Psoas muscle (tissue), 7 donors: ENCODE measurements at regions not wholly inside any gene's neighbourhood (a gene's known extent, or its start where the extent isn't known, plus 50 kb on each side); places are given as distances from the start of the nearest gene placed in this dataset.

Source experiments
- ATAC-seq, 4 donors: fragments of 200-7000 bp; cut with Tn5 transposase; one replicate each; pipeline ENCODE4 v1.9.1; 2020; ENCODE audit warnings: moderate library complexity in 3 of 4, mild to moderate bottlenecking in 2 of 4
- DNase-seq, 2 donors: peaks; one replicate each; pipeline ENCODE4 v3.0.0-alpha.2; 2020
- H3K27ac ChIP-seq: fragments of 200-600 bp; one replicate; pipeline ENCODE4 v1.8.0; 2022
- H3K27me3 ChIP-seq, 3 donors: fragments of 200-600 bp in 1 of 3; one replicate each; pipeline versions ENCODE4 v1.6.1 to v1.8.0; 2013 to 2022; ENCODE audit warnings: low read length in 2 of 3, mild to moderate bottlenecking in 2 of 3, moderate library complexity in 1 of 3; ENCODE audit not compliant: insufficient read depth in 3 of 3
- H3K36me3 ChIP-seq, 2 donors: fragments of 200-600 bp in 1 of 2; one replicate each; pipeline versions ENCODE4 v1.6.1 to v1.8.0; 2013 to 2022; ENCODE audit warnings: low read depth in 1 of 2, mild to moderate bottlenecking in 1 of 2, moderate library complexity in 1 of 2; ENCODE audit not compliant: insufficient read depth in 1 of 2
- H3K4me1 ChIP-seq: fragments of 200-600 bp; one replicate; pipeline ENCODE4 v1.8.0; 2022
- H3K4me3 ChIP-seq: fragments of 200-600 bp; one replicate; pipeline ENCODE4 v1.8.0; 2022; ENCODE audit warnings: mild to moderate bottlenecking
- H3K9me3 ChIP-seq: fragments of 200-600 bp; one replicate; pipeline ENCODE4 v1.8.0; 2022
- WGBS, 3 donors: extraction: QIAGEN DNeasy Blood & Tissue Kit; methylation state at CpG; one replicate each; pipeline versions ENCODE4 v1.1.6 to v1.1.7; 2013; 5-methylcytosine and 5-hydroxymethylcytosine counted together
- intact Hi-C, 2 donors: fragments of 100-400 bp; cut with DNase I; formaldehyde crosslinking; loops; one replicate each; pipeline versions ENCODE4 v1.11.0 to v1.14.2; 2022
- TF ChIP-seq, protein P1 (sequence below): fragments of 200-600 bp; IDR thresholded peaks from one replicate; pipeline ENCODE4 v1.8.0; 2022; ENCODE audit warnings: antibody characterized with exemption
- donor health status: healthy with polysubstance abuse.
- donor health status: DM: no; HTN: no; CAD: no; lungs with moderate emphysema.
- donor health status: Bipolar disorder and iron deficiency.
- donor health status: healthy.
- donor health status: DM: yes; HTN: yes; CAD: no.
- donor health status: DM: no; HTN: no; CAD: no.
- donor health status: DM: yes; HTN: yes; CAD: no.

DNA sequence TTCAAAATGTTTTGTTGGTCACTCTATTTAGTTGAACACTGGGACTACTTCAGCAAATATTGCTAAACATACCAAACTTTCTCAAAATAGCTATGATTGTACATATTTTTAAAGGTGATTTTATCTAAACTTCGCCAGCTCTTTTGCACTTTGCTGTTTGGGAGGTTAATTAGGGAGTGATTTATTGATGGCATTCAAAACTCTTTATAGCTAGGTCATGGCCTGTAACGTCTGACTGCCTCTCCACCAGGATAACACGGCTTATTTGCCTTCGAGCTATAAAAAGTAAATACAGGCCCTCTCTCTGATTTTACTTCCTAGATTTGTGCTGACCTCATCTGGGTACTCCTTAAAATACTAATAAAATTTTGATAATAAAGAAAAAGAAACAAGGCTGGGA is 931.9 kb downstream of the DCDC2C start:
- Histone ChIP-seq H3K4me1 (no peaks in the 10 kb centered on the region), H3K4me3 (no peak overlapping the region), H3K27me3 (no peaks in the 10 kb centered on the region), H3K9me3 (no peaks in the 10 kb centered on the region), H3K36me3 (no peaks in the 10 kb centered on the region), H3K27ac (no peak overlapping the region)
- DNase-seq (no peak), ATAC-seq (no peak)
- TF ChIP-seq, protein P1, sequence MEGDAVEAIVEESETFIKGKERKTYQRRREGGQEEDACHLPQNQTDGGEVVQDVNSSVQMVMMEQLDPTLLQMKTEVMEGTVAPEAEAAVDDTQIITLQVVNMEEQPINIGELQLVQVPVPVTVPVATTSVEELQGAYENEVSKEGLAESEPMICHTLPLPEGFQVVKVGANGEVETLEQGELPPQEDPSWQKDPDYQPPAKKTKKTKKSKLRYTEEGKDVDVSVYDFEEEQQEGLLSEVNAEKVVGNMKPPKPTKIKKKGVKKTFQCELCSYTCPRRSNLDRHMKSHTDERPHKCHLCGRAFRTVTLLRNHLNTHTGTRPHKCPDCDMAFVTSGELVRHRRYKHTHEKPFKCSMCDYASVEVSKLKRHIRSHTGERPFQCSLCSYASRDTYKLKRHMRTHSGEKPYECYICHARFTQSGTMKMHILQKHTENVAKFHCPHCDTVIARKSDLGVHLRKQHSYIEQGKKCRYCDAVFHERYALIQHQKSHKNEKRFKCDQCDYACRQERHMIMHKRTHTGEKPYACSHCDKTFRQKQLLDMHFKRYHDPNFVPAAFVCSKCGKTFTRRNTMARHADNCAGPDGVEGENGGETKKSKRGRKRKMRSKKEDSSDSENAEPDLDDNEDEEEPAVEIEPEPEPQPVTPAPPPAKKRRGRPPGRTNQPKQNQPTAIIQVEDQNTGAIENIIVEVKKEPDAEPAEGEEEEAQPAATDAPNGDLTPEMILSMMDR: no peak
- intact Hi-C loops: no loop called here
- 25 to 40% (median 34%) methylated on average over 4 of the region's 4 CpGs for WGBS, 3 donors

GRCh38 chr2:4653991-4654390 is 950.6 kb downstream of the DCDC2C start:
- H3K4me3 ChIP-seq: no peak overlapping the region
- 78 to 95% (median 86%) methylated on average over 1 of the region's 1 CpG for WGBS, 3 donors
- ATAC-seq (no peak), DNase-seq (no peak)
- TF ChIP-seq, protein P1: no peak
- intact Hi-C loops: no loop called here
- H3K36me3 ChIP-seq: no peaks in the 10 kb centered on the region
- no peaks in the 10 kb centered on the region for H3K9me3 ChIP-seq
- H3K27me3 ChIP-seq: no peaks in the 10 kb centered on the region
- no peak overlapping the region for H3K27ac ChIP-seq
- no peaks in the 10 kb centered on the region for H3K4me1 ChIP-seq

DNA sequence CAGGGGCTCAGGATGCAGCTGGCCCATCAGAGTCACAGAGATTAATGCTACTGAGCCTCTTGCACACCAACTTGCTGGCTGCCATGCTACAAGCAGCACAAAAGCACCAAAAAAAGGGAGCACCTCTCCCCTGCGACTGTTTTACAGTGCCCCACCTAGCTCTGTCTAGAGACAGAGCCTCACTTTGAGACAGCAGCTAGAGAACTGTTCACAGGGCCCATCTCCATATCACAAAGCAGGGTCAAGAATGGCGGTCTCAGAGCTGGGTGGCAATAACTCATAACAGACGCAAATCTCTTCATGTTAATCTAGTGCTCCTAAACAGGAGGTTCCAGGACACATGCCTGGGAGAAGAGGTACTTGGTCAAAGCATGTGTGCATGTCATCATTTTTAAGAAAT is 953.0 kb downstream of the DCDC2C start:
- 86 to 89% (median 88%) methylated on average over 3 of the region's 3 CpGs for WGBS, 3 donors
- Histone ChIP-seq H3K4me1 (no peaks in the 10 kb centered on the region), H3K9me3 (no peaks in the 10 kb centered on the region), H3K36me3 (no peaks in the 10 kb centered on the region), H3K27ac (no peak overlapping the region), H3K27me3 (no peaks in the 10 kb centered on the region), H3K4me3 (no peak overlapping the region)
- ATAC-seq (no peak), DNase-seq (no peak)
- intact Hi-C loops: no loop called here
- TF ChIP-seq, protein P1: no peak

DNA sequence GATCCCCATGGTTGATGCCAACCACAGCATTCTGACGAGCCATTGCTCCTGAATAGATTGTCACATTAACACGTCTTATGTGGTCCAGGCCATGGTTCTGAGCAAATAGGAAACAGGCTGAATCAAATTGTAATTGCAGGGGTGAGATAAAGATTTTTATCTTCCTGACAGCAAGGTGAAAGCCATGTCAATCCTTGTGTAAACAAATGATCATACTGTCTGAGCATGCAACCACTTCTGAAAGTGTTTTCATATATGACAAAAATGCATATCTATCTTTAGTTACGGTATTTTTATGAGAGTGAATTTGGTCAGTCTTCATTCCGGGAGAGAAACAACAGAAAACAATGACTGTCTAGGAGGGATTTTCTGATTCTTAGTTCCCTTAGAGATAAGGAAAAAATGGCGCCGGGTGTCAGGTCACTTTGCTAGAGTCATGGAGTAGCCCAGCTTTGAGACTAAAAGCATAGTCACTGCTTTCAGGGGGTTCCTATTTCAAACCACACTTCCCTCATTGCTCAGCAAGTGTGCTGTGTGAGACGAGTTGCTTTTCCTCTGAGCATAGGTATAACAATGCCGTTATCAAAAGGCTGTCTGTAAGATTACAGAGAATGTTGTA is 958.9 kb downstream of the DCDC2C start:
- Histone ChIP-seq H3K4me1 (no peaks in the 10 kb centered on the region), H3K36me3 (no peaks in the 10 kb centered on the region), H3K9me3 (no peaks in the 10 kb centered on the region), H3K27ac (no peak overlapping the region), H3K27me3 (no peaks in the 10 kb centered on the region), H3K4me3 (no peak overlapping the region)
- 60 to 64% (median 63%) methylated on average over 8 of the region's 8 CpGs for WGBS, 3 donors
- intact Hi-C loops: no loop called here
- DNase-seq (no peak), ATAC-seq (no peak)
- TF ChIP-seq, protein P1: no peak

- H3K27me3 ChIP-seq: no peaks in the 10 kb centered on the region
- no peaks in the 10 kb centered on the region for H3K4me1 ChIP-seq
- ATAC-seq (no peak), DNase-seq (no peak)
- intact Hi-C loops: no loop called here
- WGBS, 3 donors: 44 to 51% (median 50%) methylated on average over 4 of the region's 4 CpGs
- TF ChIP-seq, protein P1: no peak
- H3K4me3 ChIP-seq: no peak overlapping the region
- H3K9me3 ChIP-seq: no peaks in the 10 kb centered on the region
- H3K36me3 ChIP-seq: no peaks in the 10 kb centered on the region
- H3K27ac ChIP-seq: no peak overlapping the region
Measured at GRCh38 chr2:4668381-4668780, 965.0 kb downstream of the DCDC2C start.
